DMS 273 (cell line): ENCODE measurements at regions not wholly inside any gene's neighbourhood (a gene's known extent, or its start where the extent isn't known, plus 50 kb on each side); places are given as distances from the start of the nearest gene placed in this dataset.
"Not testable (repeated sequence)": the region's sequence is repeated elsewhere in the genome, so short reads cannot be mapped to it uniquely, and the experiment has no call there.

Experiments
- DNase-seq: peaks from one replicate; lab custom pipeline; 2025; ENCODE audit not compliant: unreplicated experiment; lab: John Stamatoyannopoulos, UW

DNA sequence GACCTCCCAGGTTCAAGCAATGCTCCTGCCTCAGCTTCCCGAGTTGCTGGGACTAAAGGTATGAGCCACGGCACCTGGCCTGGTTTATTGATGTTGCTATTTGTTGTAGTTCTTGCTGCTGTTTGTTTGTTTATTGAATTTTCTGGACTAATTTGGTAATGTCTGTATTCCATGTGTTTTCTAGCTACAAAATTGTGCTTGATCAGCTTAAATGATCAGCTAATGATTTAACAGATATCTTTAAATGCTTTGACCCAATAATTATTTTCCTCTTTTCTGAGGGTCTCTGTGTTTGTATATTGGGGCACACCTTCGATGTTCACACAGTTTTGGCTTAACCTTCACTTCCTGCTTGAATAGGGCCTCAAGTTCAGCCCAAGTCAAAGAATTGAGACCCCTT lies 488.1 kb upstream of the HTR2C start:
- DNase-seq: no peak

- DNase-seq: no peak
Observed at GRCh38 chrX:114087543-114087942, 496.3 kb upstream of the HTR2C start.

DNA sequence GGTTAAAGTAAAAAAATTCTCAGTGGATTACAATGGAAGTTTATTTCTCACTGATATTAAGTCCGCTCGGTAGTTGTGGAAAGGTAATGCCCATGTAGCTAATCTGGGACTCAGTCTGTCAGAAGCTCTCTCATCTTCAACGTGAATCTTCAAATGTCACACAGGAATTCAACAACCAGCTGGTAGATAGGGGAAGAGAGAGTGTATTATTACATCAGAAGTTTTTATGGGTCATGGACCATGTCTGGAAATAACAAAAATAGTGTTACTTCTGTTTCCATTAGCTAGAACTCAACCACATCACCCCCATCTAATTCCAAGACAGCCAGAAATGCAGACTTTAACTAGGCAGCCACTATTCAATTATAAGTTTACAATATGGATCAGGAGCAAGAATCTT lies 506.1 kb upstream of the HTR2C start:
- no peak for DNase-seq

GRCh38 chrX:114075073-114075673 lies 508.7 kb upstream of the HTR2C start:
- DNase-seq: no peak

DNA sequence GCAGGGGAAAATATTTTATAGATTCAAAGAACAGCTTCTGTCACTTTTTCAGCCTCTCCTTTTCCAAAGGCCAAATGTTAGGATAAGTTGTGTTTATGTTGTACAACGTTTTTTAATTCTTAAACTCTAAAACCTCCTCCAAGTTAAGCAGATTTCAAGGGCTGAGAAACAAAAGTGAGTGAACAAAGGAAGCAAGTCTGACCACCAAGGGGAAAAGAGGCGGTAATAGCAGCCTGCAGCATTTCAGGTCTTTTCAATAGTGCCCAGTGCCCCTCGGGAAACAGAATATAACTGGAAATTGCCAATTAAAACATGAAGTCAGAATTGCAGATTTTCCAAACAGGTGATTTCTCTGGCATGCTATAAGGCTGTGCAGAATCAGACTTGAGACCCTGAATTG lies 510.0 kb upstream of the HTR2C start:
- DNase-seq: no peak

DNA sequence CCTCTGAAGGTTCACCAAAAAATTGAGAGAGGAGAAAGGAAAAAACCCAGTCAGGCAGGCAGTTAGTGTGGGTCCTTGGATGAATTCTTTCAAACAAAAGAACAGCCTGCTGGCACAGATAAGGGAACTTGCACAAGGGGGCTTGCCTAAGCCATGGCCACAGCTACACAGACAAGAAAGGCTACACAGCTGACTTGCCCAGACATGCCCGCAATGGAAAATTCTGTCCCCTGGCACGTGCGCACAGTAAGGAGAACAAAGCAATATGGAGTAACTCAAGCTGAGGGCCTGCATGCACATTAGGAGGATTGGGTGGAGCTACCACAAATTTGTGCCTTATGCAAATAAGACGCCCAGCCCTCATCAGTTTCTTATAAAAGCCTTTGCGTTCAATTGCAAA lies 512.5 kb upstream of the HTR2C start:
- no peak for DNase-seq

GRCh38 chrX:114065577-114066223 lies 518.2 kb upstream of the HTR2C start:
- no peak for DNase-seq

- no peak for DNase-seq
Observed at GRCh38 chrX:114061226-114061625, 522.7 kb upstream of the HTR2C start.

- DNase-seq: no peak
Observed at GRCh38 chrX:114058988-114059418, 524.9 kb upstream of the HTR2C start.

DNA sequence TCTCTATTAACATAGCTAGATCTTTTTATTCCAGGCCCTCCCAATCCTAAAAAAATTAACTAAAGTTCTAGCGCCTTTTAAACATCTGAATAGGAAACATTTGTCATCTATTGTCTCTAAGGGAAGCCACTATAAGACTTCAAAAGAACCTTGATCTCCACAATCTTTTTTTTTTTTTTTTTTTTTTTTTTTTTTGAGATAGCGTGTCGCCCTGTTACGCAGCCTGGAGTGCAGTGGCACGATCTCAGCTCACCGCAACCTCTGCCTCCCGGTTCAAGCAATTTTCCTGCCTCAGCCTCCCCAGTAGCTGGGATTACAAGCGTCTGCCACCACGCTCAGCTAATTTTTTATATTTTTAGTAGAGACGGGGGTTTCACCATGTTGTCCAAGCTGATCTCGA lies 526.5 kb upstream of the HTR2C start:
- not testable (repeated sequence) for DNase-seq

DNA sequence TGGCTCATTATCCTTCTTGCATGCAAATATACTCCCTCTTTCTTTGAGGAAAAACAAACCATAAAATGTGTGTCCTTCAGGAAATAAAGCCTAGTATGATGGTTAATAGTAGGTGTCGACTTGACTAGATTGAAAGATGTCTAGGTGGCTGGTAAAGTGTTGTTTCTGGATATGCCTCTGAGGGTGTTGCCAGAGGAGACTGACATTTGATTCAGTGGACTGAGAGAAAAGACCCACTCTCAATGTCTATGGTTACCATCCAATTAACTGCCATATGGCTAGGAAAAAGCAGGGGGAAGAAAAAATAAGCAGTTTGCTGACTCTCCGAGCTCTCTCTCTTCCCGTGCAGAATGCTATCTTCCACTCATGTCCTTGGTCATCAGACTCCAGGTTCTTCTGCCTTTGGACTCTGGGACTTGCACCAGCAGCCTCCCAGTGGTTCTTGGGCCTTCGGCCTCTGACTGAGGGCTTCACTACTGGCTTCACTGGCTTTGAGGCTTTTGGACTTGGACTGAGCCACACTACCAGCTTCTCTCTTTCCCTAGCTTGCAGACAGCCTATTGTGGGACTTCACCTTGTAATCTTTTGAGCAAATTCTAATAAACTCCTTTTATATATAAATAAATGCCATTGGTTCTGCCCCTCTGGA lies 532.1 kb upstream of the HTR2C start:
- no peak for DNase-seq

GRCh38 chrX:114050075-114050796 lies 533.6 kb upstream of the HTR2C start:
- DNase-seq: no peak

DNA sequence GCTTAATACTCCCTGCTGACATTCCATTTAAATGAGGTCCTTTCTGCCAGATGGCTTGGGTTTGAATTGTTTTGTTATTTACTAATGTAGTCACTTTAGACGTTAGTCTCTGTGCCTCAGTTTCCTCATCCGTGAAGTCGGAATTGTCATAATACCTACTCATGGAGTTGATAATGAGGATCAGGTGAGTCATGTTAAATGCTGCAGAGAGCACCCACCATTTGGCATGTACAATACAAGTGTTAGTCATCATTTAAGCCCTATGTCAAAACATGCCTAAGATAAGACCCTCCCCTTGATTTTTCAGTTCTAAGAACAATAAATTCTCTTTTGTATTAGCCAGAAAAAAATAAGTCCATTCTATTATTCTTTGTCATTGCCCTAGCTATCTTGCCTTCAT lies 534.8 kb upstream of the HTR2C start:
- no peak for DNase-seq

- no peak for DNase-seq
Observed at GRCh38 chrX:114047558-114047957, 536.3 kb upstream of the HTR2C start.

DNA sequence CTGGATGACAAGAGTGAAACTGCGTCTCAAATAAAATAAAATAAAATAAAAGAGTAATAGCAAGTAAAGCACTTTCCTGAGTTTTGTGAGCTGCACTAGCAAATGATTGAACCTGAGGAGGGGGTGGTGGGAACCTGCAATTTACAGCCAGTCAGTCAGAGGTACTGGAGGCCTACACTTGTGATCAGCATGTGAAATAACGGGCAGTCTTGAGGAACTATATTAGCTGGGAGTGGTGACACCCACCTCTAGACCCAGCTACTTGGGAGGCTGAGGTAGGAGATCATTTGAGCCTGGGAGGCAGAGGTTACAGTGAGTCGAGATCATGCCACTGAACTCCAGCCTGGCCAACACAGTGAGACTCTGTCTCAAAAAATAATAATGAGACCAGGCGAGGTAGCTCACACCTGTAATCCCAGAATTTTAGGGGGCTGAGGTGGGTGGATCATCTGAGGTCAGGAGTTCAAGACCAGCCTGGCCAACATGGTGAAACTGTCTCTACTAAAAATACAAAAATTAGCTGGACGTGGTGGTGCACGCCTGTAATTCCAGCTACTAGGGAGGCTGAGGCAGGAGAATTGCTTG lies 537.1 kb upstream of the HTR2C start:
- no peak for DNase-seq

GRCh38 chrX:114041470-114041869 lies 542.4 kb upstream of the HTR2C start:
- DNase-seq: not testable (repeated sequence)

- DNase-seq: not testable (repeated sequence)
Observed at GRCh38 chrX:114040661-114041269, 543.1 kb upstream of the HTR2C start.

GRCh38 chrX:114040111-114040510 lies 543.8 kb upstream of the HTR2C start:
- DNase-seq: not testable (repeated sequence)

- no peak for DNase-seq
Observed at GRCh38 chrX:114038358-114038757, 545.5 kb upstream of the HTR2C start.

- no peak for DNase-seq
Observed at GRCh38 chrX:114037515-114037914, 546.4 kb upstream of the HTR2C start.
